A549 (cell line): ENCODE measurements at regions not wholly inside any gene's neighbourhood (a gene's known extent, or its start where the extent isn't known, plus 50 kb on each side); places are given as distances from the start of the nearest gene placed in this dataset.

Experiments
- ATAC-seq, 2 experiments: fragments of 200-7000 bp in 1 of 2; fragments of >200 bp in 1 of 2; cut with Nextera tagmentation in 1 of 2; cut with Tn5 transposase in 1 of 2; 3 replicates each; pipeline versions ENCODE4 v1.8.0 to v1.9.1; 2018 to 2020; ENCODE audit warnings: mild to moderate bottlenecking in 1 of 2, moderate library complexity in 1 of 2
- CTCF ChIA-PET: fragments of 300-600 bp; sonication (Branson Sonifier 250); formaldehyde crosslinking; extraction: SDS; loops from one replicate; lab custom pipeline; 2021; ENCODE audit warnings: antibody characterized with exemption, inconsistent platforms; lab: Yijun Ruan, JAX
- POLR2A ChIA-PET: fragments of 350-600 bp; formaldehyde crosslinking; extraction: SDS; loops from one replicate; lab custom pipeline; 2021; ENCODE audit warnings: antibody characterized with exemption, inconsistent platforms; lab: Yijun Ruan, JAX
- DNase-seq, 2 experiments: peaks; one replicate each; pipeline versions ENCODE4 v3.0.0 to v3.0.0-alpha.2; 2011 to 2016; ENCODE audit warnings: low read depth in 1 of 2, low spot score in 1 of 2
- FAIRE-seq: peaks from 2 replicates; lab custom pipeline; 2011; peaks lifted over from hg19 to GRCh38; lab: Jason Lieb, UNC
- H3K27ac ChIP-seq, 2 experiments: fragments of >200 bp; sonication (Bioruptor Twin); formaldehyde crosslinking; 3 replicates each; pipeline ENCODE4 v1.5.1; 2016 to 2017
- H3K4me1 ChIP-seq: fragments of >200 bp; sonication (Bioruptor Twin); formaldehyde crosslinking; 3 replicates; pipeline ENCODE4 v1.6.1; 2016
- H3K4me2 ChIP-seq: fragments of >200 bp; sonication (Bioruptor Twin); formaldehyde crosslinking; 3 replicates; pipeline ENCODE4 v1.6.1; 2016
- H3K4me3 ChIP-seq: fragments of >200 bp; sonication (Bioruptor Twin); formaldehyde crosslinking; 3 replicates; pipeline ENCODE4 v1.5.1; 2016
- H3K9me3 ChIP-seq: fragments of >200 bp; sonication (Bioruptor Twin); formaldehyde crosslinking; 3 replicates; pipeline ENCODE4 v1.6.1; 2016
- CBX2 ChIP-seq: fragments of 200-600 bp; sonication (generic); IDR thresholded peaks from 2 replicates; pipeline ENCODE4 v1.6.1; 2016; ENCODE audit warnings: low read depth, mild to moderate bottlenecking, borderline replicate concordance
- CEBPB ChIP-seq, 2 experiments: fragments of >200 bp in 1 of 2; sonication (Bioruptor Twin) in 1 of 2; formaldehyde crosslinking in 1 of 2; IDR thresholded peaks; 2 replicates each; pipeline ENCODE4 v1.6.1; 2012 to 2016
- CHD2 ChIP-seq: fragments of 150-350 bp; IDR thresholded peaks from 2 replicates; pipeline ENCODE4 v1.6.1; 2014; ENCODE audit warnings: low read length; ENCODE audit not compliant: partially characterized antibody
- CTCF ChIP-seq: fragments of >200 bp; sonication (Bioruptor Twin); formaldehyde crosslinking; IDR thresholded peaks from 3 replicates; pipeline ENCODE4 v1.5.1; 2016
- EHMT2 ChIP-seq: fragments of 200-600 bp; sonication (generic); IDR thresholded peaks from 2 replicates; pipeline ENCODE4 v1.6.1; 2016; ENCODE audit warnings: antibody characterized with exemption, low read depth, mild to moderate bottlenecking, moderate library complexity
- EP300 ChIP-seq, 2 experiments: fragments of >200 bp; sonication (Bioruptor Twin); formaldehyde crosslinking; IDR thresholded peaks; 2 replicates in 1 of 2; 3 replicates in 1 of 2; pipeline ENCODE4 v1.6.1; 2016 to 2017
- ESRRA ChIP-seq: fragments of 150-350 bp; IDR thresholded peaks from 2 replicates; pipeline ENCODE4 v1.6.1; 2014; ENCODE audit warnings: mild to moderate bottlenecking, low read length, borderline replicate concordance
- FOSL2 ChIP-seq, 2 experiments: fragments of 450-650 bp in 1 of 2; fragments of >200 bp in 1 of 2; sonication (Bioruptor Twin) in 1 of 2; formaldehyde crosslinking; IDR thresholded peaks; 2 replicates each; pipeline versions ENCODE4 v1.5.0 to v1.6.1; 2016 to 2020; ENCODE audit warnings: mild to moderate bottlenecking in 1 of 2, moderate library complexity in 1 of 2
- GATA3 ChIP-seq: IDR thresholded peaks from 2 replicates; pipeline ENCODE4 v1.6.1; 2012; ENCODE audit warnings: borderline replicate concordance
- HOXA7 ChIP-seq: fragments of 250-450 bp; sonication (Bioruptor Pico); IDR thresholded peaks from 2 replicates; pipeline ENCODE4 v1.5.0; 2020; ENCODE audit warnings: mild to moderate bottlenecking, moderate library complexity
- HOXB13 ChIP-seq: fragments of 250-450 bp; sonication (Bioruptor Pico); IDR thresholded peaks from 2 replicates; pipeline ENCODE4 v1.5.0; 2020; ENCODE audit warnings: low read depth, mild to moderate bottlenecking, moderate library complexity
- KDM5A ChIP-seq: fragments of 200-600 bp; sonication (generic); IDR thresholded peaks from 2 replicates; pipeline ENCODE4 v1.6.1; 2016; ENCODE audit warnings: antibody characterized with exemption, mild to moderate bottlenecking
- MAZ ChIP-seq: fragments of 150-350 bp; IDR thresholded peaks from 2 replicates; pipeline ENCODE4 v1.6.1; 2014; ENCODE audit warnings: antibody characterized with exemption, low read depth, low read length, borderline replicate concordance
- MYC ChIP-seq: IDR thresholded peaks from 2 replicates; pipeline ENCODE4 v1.6.1; 2012; ENCODE audit warnings: mild to moderate bottlenecking, inconsistent platforms, low read length, improper control_type of control experiment, borderline replicate concordance
- NFE2L2 ChIP-seq: fragments of 150-350 bp; conservative IDR thresholded peaks from 2 replicates; pipeline ENCODE4 v1.6.1; 2014; ENCODE audit warnings: low read length
- POLR2A ChIP-seq: IDR thresholded peaks from 2 replicates; pipeline ENCODE4 v1.6.1; 2012; ENCODE audit warnings: mild to moderate bottlenecking, low read length
- RAD21 ChIP-seq, 2 experiments: fragments of >200 bp in 1 of 2; sonication (Bioruptor Twin) in 1 of 2; formaldehyde crosslinking in 1 of 2; IDR thresholded peaks in 1 of 2; conservative IDR thresholded peaks in 1 of 2; 2 replicates in 1 of 2; 3 replicates in 1 of 2; pipeline ENCODE4 v1.6.1; 2012 to 2018; ENCODE audit warnings: inconsistent platforms in 1 of 2
- RARB ChIP-seq: fragments of 250-450 bp; sonication (Bioruptor Pico); IDR thresholded peaks from 2 replicates; pipeline ENCODE4 v1.8.0; 2021; ENCODE audit warnings: mild to moderate bottlenecking, moderate library complexity
- RCOR1 ChIP-seq: fragments of 150-350 bp; IDR thresholded peaks from 2 replicates; pipeline ENCODE4 v1.6.1; 2014; ENCODE audit warnings: antibody characterized with exemption, low read length, low read depth
- SREBF2 ChIP-seq: fragments of 450-650 bp; IDR thresholded peaks from 2 replicates; pipeline ENCODE4 v1.6.1; 2014; ENCODE audit warnings: mild to moderate bottlenecking, moderate library complexity
- TFCP2L1 ChIP-seq: fragments of 250-450 bp; sonication (Bioruptor Pico); IDR thresholded peaks from 2 replicates; pipeline ENCODE4 v1.5.0; 2021; ENCODE audit warnings: mild to moderate bottlenecking
- TP53 ChIP-seq: fragments of 250-450 bp; sonication (Bioruptor Pico); IDR thresholded peaks from 2 replicates; pipeline ENCODE4 v1.5.0; 2021; ENCODE audit warnings: mild to moderate bottlenecking, moderate library complexity
- ZFP36 ChIP-seq: fragments of 450-650 bp; IDR thresholded peaks from 2 replicates; pipeline ENCODE4 v1.6.1; 2014; ENCODE audit warnings: borderline replicate concordance; ENCODE audit not compliant: partially characterized antibody
- ZNF302 ChIP-seq: fragments of 250-450 bp; sonication (Bioruptor Pico); IDR thresholded peaks from 2 replicates; pipeline ENCODE4 v1.9.0; 2021; ENCODE audit warnings: inconsistent platforms, mild to moderate bottlenecking, moderate library complexity
- ZSCAN20 ChIP-seq: fragments of 250-450 bp; sonication (Bioruptor Pico); IDR thresholded peaks from 2 replicates; pipeline ENCODE4 v1.8.0; 2022; ENCODE audit warnings: mild to moderate bottlenecking, moderate library complexity
- WGBS: methylation state at CpG from one replicate; pipeline ENCODE4 v1.1.6; 2017; ENCODE audit errors: missing lambda C conversion rate; 5-methylcytosine and 5-hydroxymethylcytosine counted together
- TF ChIP-seq, protein P1 (sequence below): fragments of 250-450 bp; sonication (Bioruptor Pico); IDR thresholded peaks from 2 replicates; pipeline ENCODE4 v1.5.0; 2020; ENCODE audit warnings: low read depth, mild to moderate bottlenecking, moderate library complexity
- TF ChIP-seq, protein P2 (sequence below): IDR thresholded peaks from 2 replicates; pipeline ENCODE4 v1.6.1; 2012; ENCODE audit warnings: low read depth, borderline replicate concordance

GRCh38 chr1:37347104-37347649 is 127.2 kb upstream of the ZC3H12A start (continued):
- TF ChIP-seq HOXB13 (CRISPR knock-in tag): no peak
- TF ChIP-seq, all 56 proteins: peak for 0

- ATAC-seq (no peak), FAIRE-seq (no peak), DNase-seq (no peak)
- ChIA-PET POLR2A (no interaction called here), CTCF (no interaction called here)
- Histone ChIP-seq H3K9me3 (no peaks in the 10 kb centered on the region), H3K4me1 (no peaks in the 10 kb centered on the region), H3K27ac (no peak overlapping the region), H3K4me2 (no peak overlapping the region), H3K4me3 (no peak overlapping the region)
- 19% methylated on average over 6 of the region's 6 CpGs for WGBS
- TF ChIP-seq ZFP36: no peak
- no peak for TF ChIP-seq CEBPB (IDR thresholded peaks at IDR 0.05)
- no peak for TF ChIP-seq RARB (CRISPR knock-in tag)
- no peak for TF ChIP-seq SREBF2
- TF ChIP-seq, protein P1, sequence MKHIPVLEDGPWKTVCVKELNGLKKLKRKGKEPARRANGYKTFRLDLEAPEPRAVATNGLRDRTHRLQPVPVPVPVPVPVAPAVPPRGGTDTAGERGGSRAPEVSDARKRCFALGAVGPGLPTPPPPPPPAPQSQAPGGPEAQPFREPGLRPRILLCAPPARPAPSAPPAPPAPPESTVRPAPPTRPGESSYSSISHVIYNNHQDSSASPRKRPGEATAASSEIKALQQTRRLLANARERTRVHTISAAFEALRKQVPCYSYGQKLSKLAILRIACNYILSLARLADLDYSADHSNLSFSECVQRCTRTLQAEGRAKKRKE (CRISPR knock-in tag): no peak
- no peak for TF ChIP-seq NFE2L2
- TF ChIP-seq HOXA7 (CRISPR knock-in tag): no peak
- TF ChIP-seq GATA3: no peak
- no peak for TF ChIP-seq CTCF
- TF ChIP-seq, protein P2, sequence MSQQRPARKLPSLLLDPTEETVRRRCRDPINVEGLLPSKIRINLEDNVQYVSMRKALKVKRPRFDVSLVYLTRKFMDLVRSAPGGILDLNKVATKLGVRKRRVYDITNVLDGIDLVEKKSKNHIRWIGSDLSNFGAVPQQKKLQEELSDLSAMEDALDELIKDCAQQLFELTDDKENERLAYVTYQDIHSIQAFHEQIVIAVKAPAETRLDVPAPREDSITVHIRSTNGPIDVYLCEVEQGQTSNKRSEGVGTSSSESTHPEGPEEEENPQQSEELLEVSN: no peak
- TF ChIP-seq CBX2: no peak
- no peak for TF ChIP-seq MYC
- TF ChIP-seq HOXB13 (CRISPR knock-in tag): no peak
- TF ChIP-seq ZNF302 (CRISPR knock-in tag): no peak
Observed at GRCh38 chr1:37353871-37354270, 120.5 kb upstream of the ZC3H12A start.

GRCh38 chr1:37354876-37355650 is 119.3 kb upstream of the ZC3H12A start:
- no peak overlapping the region for H3K4me3 ChIP-seq
- FAIRE-seq (no peak), DNase-seq (no peak), ATAC-seq (no peak)
- H3K9me3 ChIP-seq: no peaks in the 10 kb centered on the region
- no peak overlapping the region for H3K27ac ChIP-seq
- WGBS: 48% methylated on average over 7 of the region's 7 CpGs
- H3K4me1 ChIP-seq: no peaks in the 10 kb centered on the region
- no peak overlapping the region for H3K4me2 ChIP-seq
- ChIA-PET POLR2A (no interaction called here), CTCF (interaction anchor here (0.5 kb wide), 1 partner anchor 79 kb away, joined by 3 read pairs; no protein-coding TSS in a partner anchor)
- TF ChIP-seq ESRRA (no peak), ZSCAN20 (no peak), EHMT2 (no peak), FOSL2 (IDR thresholded peaks at IDR 0.05) (no peak), FOSL2 (CRISPR knock-in tag; IDR thresholded peaks at IDR 0.05) (no peak), RCOR1 (no peak), POLR2A (no peak), RARB (CRISPR knock-in tag) (no peak), HOXA7 (CRISPR knock-in tag) (no peak), KDM5A (no peak), MAZ (no peak), RAD21 (conservative IDR thresholded peaks at IDR 0.05 in 1 of 2, IDR thresholded peaks at IDR 0.05 in 1 of 2) (no peak), CHD2 (no peak), EP300 (IDR thresholded peaks at IDR 0.05) (no peak), TFCP2L1 (no peak), NFE2L2 (no peak), TP53 (CRISPR knock-in tag) (no peak), CTCF (no peak)
- TF ChIP-seq, protein P1 (CRISPR knock-in tag): no peak
